ENCODE measurements at regions not wholly inside any gene's neighbourhood (a gene's known extent, or its start where the extent isn't known, plus 50 kb on each side); places are given as distances from the start of the nearest gene placed in this dataset.
A peak's percentile ranks its signal among the peaks of the same experiment; 100 is the strongest.
"Not testable (repeated sequence)": the region's sequence is repeated elsewhere in the genome, so short reads cannot be mapped to it uniquely, and the experiment has no call there.

DNA sequence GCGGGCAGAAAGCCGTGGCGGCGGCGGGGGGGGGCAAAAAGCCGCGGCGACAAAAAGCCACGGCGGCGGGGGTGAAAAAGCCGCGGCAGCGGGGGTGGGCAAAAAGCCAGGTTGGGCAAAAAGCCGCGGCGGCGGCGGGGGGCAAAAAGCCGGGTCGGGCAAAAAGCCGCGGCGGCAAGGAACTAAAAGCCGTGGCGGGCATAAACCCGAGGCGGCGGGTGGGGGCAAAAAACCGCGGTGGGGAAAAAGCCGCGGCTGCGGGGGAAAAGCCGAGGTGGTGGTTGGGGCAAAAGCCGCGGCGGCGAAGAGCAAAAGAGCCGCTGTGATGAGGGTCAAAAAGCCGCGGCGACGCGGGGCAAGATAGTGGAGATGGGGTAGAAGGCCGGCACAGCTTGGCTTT is 1834.2 kb downstream of the FOXD4L5 start:
- not testable (repeated sequence) for H3K4me3 ChIP-seq (ENCODE audit: low read length)

DNA sequence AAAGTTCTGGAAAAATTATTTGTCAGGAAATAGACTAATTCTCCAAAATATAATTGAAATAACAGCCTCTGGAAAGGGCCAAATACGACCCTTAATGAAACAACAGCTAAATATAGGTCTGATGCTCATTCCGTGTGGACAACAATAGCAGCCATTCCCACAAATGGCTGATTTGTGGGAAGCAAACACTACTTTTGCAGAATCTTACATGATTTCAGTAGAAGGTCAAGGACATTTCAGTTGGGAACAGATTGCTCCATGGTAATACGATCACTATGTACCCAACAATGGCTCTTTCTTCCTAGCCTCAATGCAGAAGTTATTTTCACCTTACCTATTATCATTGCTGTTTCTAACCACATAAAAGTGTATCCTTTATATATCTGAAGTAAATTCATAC is 1859.9 kb downstream of the FOXD4L5 start:
- H3K4me3 ChIP-seq (ENCODE audit: low read length) = not testable (repeated sequence)

DNA sequence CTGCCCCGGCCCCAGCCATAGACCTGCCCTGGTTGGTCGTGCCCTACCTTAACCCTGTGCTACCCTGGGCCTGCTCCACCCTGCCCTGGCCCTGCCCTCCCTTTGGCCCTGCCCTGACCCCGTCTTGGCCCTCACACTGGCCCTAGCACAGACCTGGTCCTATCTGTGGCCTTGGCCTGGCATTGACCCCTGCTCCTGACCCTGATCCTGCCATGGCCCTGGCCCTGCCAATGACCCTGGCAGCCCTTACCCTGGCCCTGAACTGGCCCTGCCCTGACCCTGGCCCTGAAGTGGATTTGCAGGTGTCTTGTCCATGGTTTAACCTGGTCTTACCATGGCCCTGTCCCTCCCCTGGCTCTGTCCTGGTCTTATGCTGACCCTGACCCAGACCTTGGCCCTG is 1894.1 kb downstream of the FOXD4L5 start:
- H3K4me3 ChIP-seq (ENCODE audit: low read length) = not testable (repeated sequence)

DNA sequence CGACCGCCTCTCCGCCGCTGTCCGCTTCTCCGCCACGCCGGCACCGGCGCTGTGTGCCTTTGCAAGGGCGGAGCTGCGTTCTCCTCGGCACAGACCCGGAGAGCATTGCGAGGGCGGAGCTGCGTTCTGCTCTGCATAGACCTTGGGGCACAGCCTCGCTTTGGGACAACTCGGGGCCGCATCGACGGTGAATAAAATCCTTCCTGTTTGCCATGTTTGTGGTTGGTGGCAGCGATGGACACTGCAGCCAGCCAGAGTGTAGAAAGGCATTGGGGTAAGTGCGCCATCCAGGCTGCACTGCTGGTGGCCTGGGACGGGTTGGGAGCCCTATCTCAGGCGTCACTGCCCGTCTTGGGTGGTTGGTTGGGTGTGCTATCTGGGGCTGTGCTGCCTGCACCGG is 1899.5 kb downstream of the FOXD4L5 start:
- peak overlapping the region; percentile 36; the same call in 1 of the 2 replicates for H3K4me3 ChIP-seq (ENCODE audit: low read length)

DNA sequence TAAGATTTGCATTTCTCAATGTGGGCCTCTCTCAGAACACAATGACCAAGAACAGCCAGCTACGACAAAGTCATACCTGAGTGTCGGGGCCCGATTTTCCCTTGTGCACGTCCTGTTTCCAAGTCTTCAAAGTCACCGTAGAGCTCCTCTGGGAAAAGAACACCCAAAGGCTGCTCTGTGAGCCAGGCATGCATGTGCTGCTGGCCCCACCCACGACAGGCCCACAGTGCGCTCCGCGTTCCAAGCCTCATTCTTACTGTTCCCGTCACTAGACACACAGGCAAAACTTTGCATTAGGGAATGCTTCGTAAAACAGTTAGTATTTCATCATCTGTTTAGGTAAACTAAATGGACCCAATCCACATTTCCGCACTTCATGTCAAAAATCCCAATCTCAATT is 1905.1 kb downstream of the FOXD4L5 start:
- not testable (repeated sequence) for H3K4me3 ChIP-seq (ENCODE audit: low read length)

DNA sequence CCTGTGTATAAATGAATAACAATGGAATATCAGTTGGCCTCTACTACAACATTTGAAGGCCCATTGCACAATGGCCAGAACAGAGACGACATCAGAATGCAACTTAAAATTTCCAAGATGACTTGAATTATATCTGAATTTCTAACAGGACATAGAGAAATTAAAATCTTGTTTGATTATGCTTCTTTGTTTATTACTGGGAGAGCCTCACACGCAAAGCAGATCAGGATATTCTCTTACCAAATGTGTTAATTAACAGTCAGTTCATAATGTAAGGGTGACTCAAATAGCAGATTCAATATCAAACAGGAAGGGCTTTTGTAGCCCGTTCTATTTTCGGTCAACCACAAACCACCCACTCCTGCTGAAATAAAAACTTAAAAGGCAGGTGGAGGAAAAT is 1930.8 kb downstream of the FOXD4L5 start:
- H3K4me3 ChIP-seq (ENCODE audit: low read length) = not testable (repeated sequence)

DNA sequence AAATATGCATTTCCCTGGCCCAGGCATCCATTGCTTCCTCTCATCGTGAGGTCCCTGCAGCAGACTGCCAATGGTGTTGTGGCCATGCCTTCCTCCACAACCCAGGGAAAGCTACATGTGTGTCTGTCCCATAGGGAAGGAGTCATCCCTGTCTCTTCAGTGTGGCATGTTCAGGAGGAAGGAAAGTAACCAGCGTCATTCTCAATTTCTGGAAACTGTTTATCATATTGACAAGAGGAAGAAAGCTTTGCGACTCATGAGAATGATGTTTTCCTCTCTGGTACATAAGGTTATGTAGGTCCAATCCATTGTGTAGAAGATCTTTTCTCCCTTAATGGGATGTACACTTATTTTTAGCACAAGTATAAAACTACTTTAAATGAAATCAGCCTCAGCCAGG is 1937.7 kb downstream of the FOXD4L5 start:
- H3K4me3 ChIP-seq (ENCODE audit: low read length) = not testable (repeated sequence)

DNA sequence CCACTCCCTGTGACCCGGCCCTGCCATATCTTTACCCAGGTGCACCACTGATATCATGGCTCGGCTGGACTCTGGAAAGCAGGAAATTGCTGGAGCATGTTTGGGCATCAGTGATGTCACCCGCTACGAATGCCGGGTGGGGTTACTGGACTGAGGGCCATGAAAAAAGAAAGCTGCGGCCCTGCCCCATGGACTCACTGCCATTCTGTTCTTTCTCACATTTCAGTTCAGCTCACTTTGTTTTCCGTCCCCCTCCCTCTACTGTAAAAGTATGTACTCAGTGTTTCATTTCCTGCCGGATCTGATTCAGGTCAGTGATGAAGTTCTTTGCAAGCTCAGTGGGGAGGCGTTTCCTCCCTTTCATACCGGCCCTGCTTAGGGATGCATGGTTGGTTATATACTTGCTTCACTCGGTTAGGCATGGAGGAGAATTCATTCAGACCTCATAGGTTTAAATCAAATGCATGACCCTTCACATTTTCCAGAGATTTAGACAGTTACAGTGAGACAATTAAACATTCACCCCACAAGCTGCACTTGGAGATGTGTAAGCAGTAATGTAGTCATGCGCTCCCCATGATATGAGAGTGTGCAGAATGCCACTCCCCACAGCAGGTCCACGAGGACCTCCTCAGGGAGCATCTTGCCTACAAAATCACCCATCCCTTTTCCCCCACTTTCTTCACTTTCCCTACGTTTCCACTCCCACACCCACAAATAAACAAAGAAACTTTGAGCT is 1938.5 kb downstream of the FOXD4L5 start:
- H3K4me3 ChIP-seq (ENCODE audit: low read length) = not testable (repeated sequence)

DNA sequence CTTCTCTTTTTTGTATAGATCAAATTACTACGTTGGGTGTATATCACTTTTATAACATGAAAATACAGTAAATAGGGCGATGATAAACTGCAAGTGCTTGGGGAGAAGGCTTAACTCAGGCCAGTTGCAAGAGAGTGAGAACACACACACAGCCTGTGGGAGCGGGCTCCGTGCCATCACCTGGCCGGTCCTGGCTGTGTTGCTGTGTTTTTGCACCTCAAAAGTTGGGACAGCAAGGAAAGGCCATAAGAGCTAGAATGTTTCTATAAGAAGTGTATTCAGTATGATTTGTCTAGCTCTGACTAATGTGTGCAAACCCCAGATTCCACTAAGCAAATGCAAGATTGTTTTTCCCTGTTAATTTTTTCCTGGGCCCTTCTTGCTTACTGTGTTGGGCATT is 1940.6 kb downstream of the FOXD4L5 start:
- not testable (repeated sequence) for H3K4me3 ChIP-seq (ENCODE audit: low read length)

DNA sequence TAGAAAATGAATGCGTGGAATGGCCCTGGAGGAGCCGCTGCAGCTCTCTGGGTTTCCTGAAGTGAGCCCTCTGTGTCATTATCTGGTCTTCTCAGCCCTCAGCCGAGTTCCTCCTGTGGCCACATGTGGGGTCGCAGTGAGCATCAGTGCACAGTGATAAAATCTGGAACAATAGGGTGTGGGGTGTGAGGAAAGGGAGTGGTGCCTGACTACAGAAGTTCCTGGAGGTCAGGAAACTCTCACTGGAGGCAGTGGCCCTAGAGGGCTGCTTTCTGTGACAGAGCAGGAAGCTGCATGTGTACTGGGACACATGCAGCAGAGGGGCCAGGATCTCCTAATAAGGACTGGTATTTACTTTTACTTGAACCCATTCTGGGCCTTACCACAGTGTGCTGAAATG is 1942.5 kb downstream of the FOXD4L5 start:
- H3K4me3 ChIP-seq (ENCODE audit: low read length) = not testable (repeated sequence)

DNA sequence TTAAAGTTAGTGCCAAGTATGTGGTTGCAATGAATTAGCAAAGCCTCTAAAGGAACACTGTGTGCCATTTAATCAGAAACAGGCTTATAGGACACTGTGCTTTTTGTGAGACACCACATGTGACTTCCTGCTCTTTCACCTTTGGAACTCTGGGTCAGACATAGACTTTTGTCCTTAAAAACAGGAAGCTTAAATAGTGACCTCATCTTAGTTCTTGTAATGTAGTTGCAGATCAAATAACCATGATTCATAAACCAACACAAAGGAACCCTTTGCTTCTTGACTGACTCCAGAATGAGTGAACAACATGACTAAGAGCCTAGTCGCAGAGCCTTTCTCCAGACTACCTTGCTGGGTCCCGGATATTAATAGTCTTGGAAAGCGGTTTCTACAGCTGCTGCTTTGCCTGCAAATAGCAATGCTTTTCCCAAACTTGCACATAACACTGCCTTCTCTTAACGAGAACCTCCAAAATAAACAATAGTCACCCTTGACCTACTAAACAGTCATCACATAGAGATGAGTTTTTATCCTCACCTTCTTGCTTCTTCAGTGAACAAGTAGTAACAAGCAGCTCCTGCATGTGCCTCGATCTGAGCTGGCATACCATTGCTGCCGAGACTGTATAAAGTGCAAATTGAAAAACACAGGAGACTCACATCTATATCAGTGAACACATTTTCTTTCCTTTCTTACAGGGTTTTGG is 1947.0 kb downstream of the FOXD4L5 start:
- H3K4me3 ChIP-seq (ENCODE audit: low read length) = not testable (repeated sequence)

DNA sequence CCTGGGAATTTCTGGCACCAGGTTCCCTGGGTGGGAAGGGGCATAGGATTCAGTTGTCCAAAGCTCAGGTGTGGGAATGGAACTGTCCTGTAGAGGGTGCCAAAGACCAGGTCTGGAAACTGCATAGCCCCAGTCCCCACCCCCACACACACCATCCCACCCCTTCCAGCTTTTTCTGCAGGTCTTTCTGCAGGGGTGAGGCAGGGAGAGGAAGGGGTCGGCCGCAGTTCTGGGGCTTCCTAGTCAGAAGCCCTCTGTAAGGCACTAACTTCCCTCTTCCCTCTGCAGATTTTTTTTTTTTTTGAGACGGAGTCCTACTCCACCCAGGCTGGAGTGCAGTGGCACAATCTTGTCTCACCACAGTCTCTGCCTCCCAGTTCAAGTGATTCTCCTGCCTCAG is 1949.7 kb downstream of the FOXD4L5 start:
- H3K4me3 ChIP-seq (ENCODE audit: low read length) = not testable (repeated sequence)

DNA sequence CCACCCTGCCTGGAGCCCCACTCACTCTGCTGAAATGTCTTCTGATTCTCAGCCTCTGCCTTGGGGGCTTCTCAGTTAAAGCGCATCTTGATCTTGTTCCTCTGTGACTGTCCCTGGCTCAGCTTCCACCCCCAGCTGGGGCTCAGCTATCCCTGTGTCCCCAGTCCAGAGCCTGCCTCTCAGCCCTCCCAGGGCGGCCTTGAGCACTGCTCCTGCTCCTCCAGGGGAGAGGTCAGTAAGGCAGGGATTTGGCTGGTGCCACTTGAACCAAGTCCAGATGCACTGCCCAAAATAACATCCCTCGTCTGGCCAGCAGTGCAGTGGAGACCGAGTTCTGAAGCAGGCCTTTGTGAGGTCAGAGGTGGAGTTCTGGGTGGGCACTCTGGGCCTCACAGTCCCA is 1950.8 kb downstream of the FOXD4L5 start:
- H3K4me3 ChIP-seq (ENCODE audit: low read length) = not testable (repeated sequence)

DNA sequence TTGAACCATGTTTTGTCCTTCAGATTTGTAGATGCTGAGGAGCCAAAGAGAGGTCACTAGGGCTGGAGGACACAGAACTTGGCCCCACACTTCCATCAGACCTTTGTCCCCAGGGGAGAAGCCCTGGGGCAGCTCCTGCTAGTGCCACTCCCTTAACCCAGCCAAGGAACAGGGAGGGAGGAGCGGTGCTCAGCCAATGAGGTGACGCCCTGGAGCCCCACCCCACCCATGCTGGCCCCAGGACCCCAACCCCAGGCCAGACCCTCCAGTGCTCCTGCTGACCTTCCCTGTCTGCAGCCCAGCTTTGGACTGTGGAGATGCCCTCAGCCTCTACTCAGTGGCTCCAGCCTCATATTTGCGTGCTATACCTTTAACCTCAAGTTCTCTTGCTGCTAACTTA is 1951.9 kb downstream of the FOXD4L5 start:
- H3K4me3 ChIP-seq (ENCODE audit: low read length) = not testable (repeated sequence)

DNA sequence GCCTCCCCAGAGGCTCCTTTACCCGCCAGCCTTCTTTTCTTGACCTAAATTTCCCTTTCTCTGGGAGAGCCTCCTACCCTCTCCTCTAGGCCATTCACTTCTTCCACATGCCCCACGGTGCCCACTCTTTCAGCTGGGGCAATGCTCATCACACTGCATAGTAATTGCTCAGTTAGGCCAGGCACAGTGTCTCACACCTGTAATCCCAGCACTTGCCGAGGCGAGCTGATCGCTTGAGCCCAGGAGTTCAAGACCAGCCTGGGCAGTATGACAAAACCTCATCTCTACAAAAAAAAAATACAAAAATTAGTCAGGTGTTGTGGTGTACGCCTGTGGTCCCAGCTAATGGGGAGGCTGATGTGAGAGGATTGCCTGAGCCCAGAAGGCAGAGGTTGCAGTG is 1956.7 kb downstream of the FOXD4L5 start:
- not testable (repeated sequence) for H3K4me3 ChIP-seq (ENCODE audit: low read length)

DNA sequence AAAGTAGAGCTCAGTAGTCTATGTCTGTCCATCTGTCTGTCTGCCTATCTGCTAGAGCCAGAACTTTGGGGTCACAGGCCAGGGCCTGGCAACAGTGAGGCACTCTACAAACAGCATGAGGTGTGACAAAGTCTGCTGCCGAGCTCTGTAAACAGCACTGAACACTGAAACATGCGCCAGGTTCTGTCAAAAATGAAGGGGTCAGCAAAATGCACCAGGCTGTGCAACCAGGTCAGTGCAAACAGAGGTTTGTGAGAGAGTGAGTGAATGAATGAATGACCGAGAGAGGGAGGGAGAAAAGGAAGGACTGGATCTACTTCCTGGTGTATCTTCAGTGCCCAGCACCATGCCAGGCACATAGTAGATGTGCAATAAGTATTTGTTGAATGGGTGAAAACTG is 1957.8 kb downstream of the FOXD4L5 start:
- H3K4me3 ChIP-seq (ENCODE audit: low read length) = not testable (repeated sequence)

DNA sequence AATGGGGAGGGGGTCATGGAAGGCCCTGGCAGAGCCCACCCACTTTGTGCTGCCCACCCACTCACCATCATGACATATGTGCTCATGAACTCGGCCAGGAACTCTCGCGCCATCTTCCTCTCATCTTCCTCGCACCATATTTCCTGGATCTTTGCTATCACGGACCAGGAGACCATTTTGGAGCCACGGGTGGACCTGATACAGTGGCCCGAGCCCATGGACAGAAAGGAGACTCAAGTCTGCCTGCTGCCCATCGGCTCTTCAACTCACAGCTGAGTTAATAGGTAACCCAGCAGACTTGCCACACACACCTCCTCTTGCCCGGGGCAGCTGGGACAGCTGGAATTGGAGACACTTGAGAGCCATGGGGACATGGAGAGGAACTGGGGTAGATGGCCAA is 1958.3 kb downstream of the FOXD4L5 start:
- H3K4me3 ChIP-seq (ENCODE audit: low read length) = not testable (repeated sequence)

DNA sequence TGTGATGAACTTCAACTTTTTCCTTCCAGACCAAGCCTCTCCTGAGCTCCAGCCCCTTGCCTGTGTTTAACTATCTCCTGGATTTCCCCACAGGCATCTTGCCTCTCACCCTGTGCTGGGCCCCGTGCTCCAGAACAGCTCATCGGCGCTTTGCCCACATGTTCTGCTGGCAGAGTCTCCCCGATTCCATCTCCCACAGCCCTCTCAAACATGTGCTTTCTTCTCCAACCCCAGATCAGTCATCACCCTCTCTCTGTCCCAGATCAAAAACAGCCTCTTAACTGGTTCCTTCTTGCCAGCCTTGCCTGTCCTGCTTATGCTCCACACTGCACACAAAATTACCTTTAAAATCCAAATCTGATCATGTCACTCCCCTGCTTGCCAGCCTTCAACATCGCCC is 1959.3 kb downstream of the FOXD4L5 start:
- H3K4me3 ChIP-seq (ENCODE audit: low read length) = not testable (repeated sequence)

DNA sequence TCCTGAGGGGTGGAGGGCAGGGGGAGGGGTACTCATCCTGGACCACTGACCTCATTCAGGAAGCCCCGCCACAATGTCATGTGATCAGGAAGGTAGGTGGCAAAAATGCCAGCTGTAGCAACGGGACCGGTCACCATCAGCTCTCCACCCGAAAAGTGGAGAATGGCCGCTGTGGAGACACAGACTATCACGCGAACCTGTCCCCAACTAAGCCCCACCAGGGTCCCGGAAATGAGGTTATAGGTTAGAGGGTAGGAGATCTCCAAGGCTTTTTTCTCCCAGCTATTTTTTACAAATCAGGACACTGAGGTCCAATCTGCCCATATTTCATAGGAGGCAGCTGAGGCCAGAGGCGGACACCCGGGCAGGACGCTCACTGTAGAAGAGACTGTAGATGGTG is 1966.9 kb downstream of the FOXD4L5 start:
- not testable (repeated sequence) for H3K4me3 ChIP-seq (ENCODE audit: low read length)

DNA sequence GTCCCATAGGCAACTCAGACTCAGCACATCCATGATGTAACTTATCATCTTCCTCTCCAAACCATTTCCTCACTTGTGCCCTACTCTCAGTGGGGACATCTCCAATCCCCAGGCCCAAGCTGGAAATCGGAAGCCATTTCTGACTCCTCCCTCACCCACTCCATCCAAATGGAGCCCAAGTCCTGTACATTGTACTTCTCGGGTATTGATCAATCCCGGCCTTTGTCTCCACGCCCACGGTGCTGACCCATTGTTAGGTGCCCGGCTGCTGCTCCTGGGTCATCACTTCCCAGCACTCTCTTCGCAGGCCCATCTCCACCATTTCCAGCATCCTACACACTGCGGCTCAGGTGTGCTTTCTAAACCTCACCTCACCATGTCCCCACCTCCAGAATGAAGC is 1969.6 kb downstream of the FOXD4L5 start:
- not testable (repeated sequence) for H3K4me3 ChIP-seq (ENCODE audit: low read length)

DNA sequence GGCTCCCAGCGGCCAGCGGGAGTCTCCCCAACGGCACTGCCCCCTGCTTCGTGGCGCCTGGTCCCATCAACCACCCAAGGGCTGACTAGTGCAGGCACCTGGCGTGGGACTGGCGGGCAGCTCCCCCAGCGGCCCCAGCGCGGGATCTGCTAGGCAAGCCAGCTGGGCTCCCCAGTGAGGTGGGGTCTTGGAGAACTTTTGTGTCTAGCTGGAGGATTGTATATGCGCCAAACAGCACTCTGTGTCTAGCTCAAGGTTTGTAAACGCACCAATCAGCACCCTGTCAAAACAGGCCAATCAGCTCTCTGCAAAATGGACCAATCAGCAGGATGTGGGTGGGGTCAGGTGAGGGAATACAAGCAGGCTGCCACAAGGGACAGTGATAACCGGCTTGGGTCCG is 1988.2 kb downstream of the FOXD4L5 start:
- not testable (repeated sequence) for H3K4me3 ChIP-seq (ENCODE audit: low read length)

DNA sequence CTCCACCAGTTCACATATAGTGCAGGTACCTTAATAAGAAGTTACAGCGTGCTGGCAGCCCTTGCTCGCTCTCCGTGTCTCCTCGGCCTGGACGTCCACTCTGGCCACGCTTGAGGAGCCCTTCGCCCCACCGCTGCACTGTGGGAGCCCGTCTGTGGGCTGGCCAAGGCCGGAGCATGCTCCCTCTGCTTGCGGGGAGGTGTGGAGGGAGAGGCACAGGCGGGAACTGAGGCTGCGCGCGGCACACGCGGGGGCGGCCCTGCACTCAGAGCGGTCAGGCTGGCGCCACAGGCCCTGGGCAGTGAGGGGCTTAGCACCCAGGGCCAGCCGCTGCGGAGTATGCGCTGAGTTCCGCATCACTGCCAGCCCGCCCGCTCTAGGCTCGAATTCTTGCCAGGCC is 1988.6 kb downstream of the FOXD4L5 start:
- H3K4me3 ChIP-seq (ENCODE audit: low read length) = not testable (repeated sequence)

DNA sequence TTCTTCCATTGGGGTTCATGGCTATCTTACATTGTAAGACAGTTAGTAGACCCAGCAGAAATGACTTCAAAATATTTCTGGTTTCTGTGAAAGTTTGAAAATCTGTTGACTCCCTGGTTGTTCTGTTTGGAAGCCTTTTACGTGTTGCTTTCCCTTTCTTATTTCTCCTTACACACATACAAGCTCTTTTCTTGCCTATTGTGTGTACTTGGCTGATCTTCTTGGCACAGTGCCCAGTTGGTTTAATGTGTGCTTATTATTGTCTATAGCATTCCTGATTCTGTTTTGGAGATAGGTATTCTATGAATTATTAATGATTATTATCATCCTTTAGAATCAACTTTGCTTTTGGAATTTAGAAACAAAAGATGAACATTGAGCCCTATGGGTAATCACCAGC is 1995.0 kb downstream of the FOXD4L5 start:
- not testable (repeated sequence) for H3K4me3 ChIP-seq (ENCODE audit: low read length)
